Spleen (tissue), 7 donors: ENCODE measurements at regions not wholly inside any gene's neighbourhood (a gene's known extent, or its start where the extent isn't known, plus 50 kb on each side); places are given as distances from the start of the nearest gene placed in this dataset.
"Not testable (repeated sequence)": the region's sequence is repeated elsewhere in the genome, so short reads cannot be mapped to it uniquely, and the experiment has no call there.

Source experiments
- POLR2AphosphoS5 ChIP-seq, 3 donors: sonication (generic); formaldehyde crosslinking; IDR thresholded peaks; one replicate each; pipeline ENCODE4 v1.5.1; 2017; ENCODE audit warnings: antibody characterized with exemption in 3 of 3
- TF ChIP-seq, protein P1 (sequence below), 11 experiments: fragments of 200-600 bp in 7 of 11; fragments of 450-650 bp in 4 of 11; sonication (generic) in 4 of 11; IDR thresholded peaks in 8 of 11; conservative IDR thresholded peaks in 3 of 11; 1 replicate in 7 of 11; 2 replicates in 4 of 11; pipeline versions ENCODE4 v1.4.0 to v1.8.0; 2016 to 2021; ENCODE audit warnings: antibody characterized with exemption in 11 of 11, inconsistent platforms in 4 of 11, mild to moderate bottlenecking in 1 of 11
- donor health status: DM: no; HTN: no; CAD: no; lungs with moderate emphysema.
- donor health status: DM: no; HTN: no; CAD: no.
- donor health status: DM: no; HTN: no; CAD: no.

DNA sequence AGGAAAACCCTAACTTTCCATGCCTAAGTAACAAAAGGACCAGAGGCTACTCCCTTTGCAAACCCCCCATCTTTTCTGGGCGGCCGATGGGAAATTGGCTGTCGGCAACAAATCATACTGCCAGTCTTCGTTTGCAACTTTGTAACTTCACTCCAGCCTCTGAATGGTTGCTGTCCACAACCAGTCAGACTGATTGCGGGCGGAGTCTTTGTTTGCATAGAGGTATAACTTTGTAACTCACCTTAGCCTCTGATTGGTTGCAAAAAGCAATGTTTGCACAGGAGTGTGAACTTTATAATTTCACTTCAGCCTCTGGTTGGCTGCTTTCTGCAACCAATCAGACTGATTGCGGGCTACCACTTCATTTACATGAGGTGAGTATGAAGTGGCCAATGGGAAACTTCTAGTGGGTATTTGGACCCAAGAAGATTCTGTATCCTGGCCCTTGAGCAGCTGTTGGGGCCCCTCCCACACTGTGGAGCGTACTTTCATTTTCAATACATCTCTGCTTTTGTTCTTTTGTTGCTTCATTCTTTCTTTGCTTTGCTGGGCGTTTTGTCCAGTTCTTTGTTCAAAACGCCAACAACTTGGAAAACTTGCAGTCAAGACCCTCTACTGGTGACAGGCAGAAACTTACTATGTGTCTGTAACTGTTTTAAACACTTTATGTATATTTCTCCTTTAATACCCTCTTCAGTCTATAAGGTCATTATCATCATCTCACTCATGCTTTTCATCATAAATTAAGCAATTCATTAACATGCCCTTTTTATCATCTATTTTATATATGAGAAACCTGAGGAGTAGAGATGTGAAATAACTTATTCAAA, 55.8 kb upstream of the PPP1R12A start:
- not testable (repeated sequence) for TF ChIP-seq POLR2AphosphoS5 (IDR thresholded peaks at IDR 0.05)
- TF ChIP-seq, protein P1, sequence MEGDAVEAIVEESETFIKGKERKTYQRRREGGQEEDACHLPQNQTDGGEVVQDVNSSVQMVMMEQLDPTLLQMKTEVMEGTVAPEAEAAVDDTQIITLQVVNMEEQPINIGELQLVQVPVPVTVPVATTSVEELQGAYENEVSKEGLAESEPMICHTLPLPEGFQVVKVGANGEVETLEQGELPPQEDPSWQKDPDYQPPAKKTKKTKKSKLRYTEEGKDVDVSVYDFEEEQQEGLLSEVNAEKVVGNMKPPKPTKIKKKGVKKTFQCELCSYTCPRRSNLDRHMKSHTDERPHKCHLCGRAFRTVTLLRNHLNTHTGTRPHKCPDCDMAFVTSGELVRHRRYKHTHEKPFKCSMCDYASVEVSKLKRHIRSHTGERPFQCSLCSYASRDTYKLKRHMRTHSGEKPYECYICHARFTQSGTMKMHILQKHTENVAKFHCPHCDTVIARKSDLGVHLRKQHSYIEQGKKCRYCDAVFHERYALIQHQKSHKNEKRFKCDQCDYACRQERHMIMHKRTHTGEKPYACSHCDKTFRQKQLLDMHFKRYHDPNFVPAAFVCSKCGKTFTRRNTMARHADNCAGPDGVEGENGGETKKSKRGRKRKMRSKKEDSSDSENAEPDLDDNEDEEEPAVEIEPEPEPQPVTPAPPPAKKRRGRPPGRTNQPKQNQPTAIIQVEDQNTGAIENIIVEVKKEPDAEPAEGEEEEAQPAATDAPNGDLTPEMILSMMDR (IDR thresholded peaks at IDR 0.05 in 8 of 11, conservative IDR thresholded peaks at IDR 0.05 in 3 of 11) = not testable (repeated sequence)
